NCI-H460 (cell line): ENCODE measurements at regions not wholly inside any gene's neighbourhood (a gene's known extent, or its start where the extent isn't known, plus 50 kb on each side); places are given as distances from the start of the nearest gene placed in this dataset.
"Not testable (repeated sequence)": the region's sequence is repeated elsewhere in the genome, so short reads cannot be mapped to it uniquely, and the experiment has no call there.

ENCODE experiments used
- DNase-seq: peaks from one replicate; pipeline ENCODE4 v3.0.0-alpha.2; 2016; ENCODE audit warnings: low read depth; ENCODE audit errors: extremely low read depth

DNA sequence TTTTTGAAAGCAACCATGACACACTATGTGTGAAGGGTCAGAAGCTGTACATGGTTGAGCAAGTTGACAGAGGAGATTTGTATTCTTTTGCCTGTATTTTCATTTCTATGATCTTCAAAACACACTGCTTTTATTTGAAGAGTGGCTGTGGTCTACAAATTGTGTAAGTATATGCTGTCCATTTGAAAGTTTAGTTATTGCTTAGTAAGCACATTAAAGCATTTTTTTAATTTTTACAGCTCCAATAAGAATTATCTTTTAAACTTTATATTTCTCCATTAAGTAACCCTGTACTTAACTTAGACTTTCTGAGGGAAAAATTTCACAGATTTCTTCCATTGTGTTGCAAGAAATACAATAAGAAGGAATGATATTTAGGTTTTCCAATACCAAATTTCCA, 915.2 kb downstream of the SLC6A15 start:
- DNase-seq, result no peak

DNA sequence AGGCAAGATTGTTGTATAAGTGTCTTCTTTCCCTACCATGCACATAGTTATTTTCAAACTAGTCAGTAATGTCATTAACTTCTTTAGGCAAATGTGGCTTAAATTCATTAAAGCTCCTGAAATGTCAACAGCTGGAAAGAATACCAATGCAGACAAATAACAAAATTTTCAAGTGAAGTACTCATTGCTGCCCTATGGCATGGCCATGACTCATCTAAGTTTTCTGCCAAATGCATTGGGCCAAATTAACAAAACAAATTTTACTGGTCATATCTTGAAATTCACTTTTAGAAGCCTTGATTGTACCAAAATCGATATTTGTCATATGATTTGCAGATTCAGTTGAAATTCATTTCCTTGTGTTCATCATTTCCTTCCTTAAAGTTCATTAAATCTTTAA, 915.9 kb downstream of the SLC6A15 start:
- no peak for DNase-seq

DNA sequence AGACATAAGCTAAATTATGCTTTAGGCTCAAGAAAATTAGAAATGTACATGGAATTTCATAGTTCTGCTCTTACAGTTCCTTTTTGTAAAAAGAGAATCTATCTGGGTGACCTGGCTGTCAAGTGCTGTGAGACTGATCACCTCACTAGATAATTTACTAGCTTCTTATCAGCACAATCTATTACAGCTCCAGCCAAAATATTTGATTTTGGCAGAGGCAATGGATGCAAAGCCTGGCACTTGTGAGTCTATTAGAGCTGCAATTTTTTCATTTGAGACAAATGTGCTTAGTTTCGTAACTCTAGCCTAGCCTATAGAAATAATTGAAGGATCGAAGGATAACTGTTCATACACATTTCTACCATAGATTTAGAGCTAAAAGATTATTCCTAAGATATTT, 927.5 kb downstream of the SLC6A15 start:
- DNase-seq, result no peak

DNA sequence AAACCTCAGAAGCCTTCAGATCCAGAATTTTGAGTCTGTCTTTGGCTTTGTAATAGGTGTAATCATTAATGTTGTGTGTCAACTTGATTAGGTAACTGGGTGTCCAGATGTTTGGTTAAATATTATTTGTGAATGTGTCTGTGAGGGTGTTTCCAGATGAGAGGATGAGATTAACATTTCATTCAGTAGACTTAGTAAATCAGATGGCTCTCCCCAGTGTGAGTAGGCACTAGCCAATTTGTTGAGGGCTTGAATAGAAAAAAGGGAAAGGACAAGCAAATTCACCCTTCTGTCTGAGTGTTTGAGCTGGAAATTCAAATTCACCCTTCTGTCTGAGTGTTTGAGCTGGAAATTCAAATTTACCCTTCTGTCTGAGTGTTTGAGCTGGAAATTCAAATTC, 932.2 kb downstream of the SLC6A15 start:
- DNase-seq, result no peak

DNA sequence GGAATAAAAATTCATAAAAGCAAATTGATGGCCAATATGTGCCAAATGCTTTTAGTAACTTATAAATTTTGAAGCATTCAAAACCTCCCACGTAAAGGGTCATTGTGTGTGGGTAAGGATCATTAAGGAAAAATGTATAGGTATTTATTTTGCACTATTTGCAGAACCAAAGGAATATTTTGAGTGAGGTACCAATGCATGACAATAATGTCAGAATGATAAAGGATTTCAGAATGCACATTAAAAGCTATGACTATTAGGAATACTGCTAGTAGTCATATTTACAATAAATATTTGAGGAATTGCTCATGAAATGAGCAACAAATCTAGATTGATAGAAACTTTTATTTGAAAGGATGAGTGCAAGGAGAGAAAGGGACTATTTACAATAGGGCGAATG, 932.8 kb downstream of the SLC6A15 start:
- DNase-seq, result no peak

DNA sequence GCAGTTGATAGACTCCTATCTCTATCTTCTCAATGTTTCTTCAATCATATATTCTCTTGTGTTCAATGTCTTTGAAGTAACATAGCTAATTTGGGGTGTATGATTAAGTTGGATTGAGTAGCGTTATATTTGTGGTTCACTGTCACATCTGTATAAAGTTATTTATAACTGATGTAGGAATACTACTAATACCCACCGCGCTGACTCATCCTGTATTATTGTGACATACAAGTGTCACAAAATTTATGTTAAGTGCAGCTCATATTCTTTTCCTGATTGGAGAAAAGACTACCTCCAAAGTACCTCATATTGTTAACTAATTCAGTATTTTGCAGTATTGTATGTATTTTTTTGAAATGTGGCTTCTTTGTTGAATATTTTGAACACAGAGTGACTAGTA, 940.8 kb downstream of the SLC6A15 start:
- no peak for DNase-seq

DNA sequence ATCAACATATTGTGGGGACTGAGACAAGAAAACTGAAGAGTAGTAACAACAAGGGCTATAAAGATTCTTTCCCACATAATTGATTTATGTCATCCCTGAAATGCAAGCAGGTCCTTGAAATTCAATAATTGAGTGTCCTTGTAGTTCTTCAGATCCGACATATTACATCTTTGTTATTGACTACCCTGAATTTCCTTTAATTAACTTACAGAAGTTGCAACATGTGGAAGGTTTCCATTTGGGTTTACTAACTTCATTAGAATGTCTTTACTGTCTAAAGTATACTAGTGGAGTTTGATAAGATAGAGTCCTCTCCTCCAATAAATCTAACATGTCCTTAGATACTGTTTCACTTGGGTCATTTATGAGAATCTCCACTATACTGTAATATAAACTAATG, 951.8 kb downstream of the SLC6A15 start:
- no peak for DNase-seq

DNA sequence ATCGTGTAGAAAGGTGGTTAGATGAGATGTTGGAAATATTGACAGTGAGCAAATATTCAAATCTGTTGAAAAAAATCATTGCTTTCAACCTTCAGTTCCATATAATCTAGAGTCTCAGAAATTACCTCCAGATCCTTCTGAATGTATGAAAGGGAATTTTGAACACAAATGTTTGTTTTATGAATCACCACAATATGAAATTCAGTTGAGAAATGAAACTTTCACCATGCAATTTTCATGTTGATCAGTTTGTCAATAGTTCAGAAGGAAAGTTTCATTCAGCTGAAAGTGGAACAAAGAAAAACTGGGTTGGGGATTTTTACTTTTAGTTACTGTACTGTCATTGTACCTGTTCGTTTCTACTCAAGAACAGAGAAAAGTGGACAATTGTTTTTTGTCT, 953.6 kb downstream of the SLC6A15 start:
- DNase-seq, result no peak

DNA sequence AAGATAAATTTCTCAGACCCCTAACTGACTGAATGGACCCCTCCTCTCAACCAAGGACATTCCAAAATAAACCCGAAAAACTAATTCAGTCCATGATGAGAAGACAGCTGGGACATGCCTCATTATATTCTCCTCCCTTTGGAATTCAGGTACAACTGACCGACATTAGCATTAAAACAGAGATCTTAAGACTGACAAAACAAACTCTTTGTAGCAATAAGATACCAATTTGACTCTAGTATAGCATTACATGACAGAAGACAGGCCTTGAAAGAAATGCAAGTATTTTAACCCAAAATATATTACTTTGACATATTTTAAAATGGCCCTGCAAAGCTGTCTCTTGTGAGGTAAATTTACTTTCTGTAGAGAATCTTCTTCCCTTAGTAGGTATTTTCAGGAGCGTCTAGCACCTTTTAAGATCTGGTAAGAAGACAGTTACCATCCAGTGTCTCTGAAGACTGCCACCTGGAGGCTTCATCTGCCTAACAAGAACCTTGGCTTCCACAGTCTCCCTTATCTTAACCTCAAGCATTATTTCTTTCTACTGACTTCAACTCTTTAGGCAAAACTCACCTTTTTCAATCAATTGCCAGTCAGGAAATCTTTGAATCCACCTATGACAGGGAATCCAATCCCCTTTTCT, 957.5 kb downstream of the SLC6A15 start:
- DNase-seq, result no peak

DNA sequence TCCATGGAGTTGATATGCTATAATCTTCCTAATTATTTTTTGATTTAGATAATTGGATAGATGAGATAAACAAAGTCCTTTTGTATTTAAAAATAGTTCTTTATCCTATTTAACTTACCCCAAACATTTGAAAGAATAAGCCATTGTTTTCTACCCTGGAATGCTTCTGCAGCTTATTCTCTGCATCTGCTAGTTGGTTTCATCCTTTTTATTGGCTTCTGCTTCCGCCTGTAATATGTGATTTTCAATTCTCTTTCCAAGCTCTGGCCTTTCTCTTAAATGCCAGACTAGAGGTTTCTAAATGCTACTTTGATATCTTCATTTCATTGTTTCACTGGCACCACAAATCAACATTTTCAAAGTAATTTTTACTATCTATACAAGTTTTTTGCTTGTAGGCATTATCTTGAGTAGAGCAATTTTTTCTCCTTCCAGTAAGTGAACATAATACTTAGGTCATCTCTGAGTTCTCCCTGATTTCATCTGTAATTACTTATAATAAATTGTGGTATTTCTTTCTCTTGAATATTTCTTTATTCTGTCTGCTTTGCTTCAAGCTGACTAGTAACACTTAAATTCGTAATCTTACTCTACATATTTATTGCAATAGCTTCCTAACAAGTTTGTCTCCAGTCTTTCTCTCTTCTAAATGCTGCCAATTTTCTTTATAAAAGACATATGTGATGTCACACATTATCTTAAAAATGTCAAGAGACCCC, 958.4 kb downstream of the SLC6A15 start:
- DNase-seq, result no peak

DNA sequence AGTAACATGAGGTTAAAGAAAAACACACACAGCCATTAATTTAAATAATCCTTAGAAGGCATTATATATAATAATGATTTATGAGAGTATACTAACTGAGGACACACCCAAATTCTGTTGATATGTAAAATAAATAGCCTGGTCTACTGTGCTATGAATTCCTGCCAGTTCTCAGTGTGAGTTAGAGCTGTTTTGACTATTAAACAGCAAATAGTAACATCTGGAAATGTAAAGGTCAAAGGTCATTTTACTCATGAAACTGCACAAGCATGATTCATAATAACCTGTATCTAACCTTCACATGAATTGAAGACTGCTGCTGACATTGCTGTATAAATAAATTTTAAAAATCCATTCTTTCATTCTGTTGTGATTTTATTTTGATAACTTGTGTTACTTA, 966.7 kb downstream of the SLC6A15 start:
- DNase-seq, result no peak

DNA sequence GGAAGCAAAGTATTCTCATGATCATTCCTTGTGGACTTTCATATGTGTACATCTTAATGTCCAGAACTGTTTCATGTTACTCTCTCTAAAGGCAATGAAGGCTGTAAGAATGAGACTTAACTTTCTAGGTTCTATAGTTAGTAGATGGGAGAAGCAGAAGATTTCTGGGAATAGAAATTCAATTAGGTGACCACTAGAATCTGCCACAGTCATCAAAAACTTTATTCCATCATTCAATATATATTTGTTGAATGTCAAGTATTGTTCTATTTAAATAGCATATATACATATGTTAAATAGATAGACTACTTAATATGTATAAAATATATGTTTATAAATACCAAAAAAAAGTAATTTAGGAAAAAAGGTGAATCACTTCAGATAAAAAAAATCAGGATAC, 972.9 kb downstream of the SLC6A15 start:
- no peak for DNase-seq

DNA sequence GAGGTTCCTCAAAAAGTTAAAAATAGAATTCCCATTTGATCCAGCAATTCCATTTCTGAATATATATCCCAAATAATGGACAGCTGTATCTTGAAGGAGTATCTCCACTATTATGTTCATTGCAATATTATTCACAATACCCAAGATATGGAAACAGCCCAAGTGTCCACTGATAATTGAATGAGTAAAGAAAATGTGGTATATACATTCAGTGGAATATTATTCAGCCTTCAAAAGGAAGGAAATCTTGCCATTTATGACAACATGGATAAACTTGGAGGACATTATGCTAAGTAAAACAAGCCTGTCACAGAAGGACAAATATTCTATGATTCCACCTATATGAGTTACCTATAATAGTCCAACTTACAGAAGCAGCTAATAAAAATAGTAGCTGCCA, 979.0 kb downstream of the SLC6A15 start:
- no peak for DNase-seq

DNA sequence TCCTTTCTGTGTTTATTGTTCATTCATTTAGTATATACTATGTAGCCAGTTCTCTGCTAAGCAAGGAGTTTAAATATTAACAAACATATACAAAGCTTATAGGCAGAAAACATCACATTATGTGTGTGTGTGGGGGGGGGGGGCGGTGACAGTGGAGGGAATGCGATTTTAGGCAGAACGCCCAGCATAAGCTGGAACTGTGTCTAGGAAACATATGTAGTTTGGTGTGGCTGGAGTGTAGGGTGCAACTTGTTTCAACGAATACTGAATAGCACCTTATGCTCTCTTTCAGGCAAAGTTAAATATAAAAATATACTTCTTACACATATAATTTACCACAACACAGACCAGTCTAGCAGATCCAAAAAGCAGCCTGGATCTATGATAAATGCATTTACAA, 980.6 kb downstream of the SLC6A15 start:
- DNase-seq, result no peak

DNA sequence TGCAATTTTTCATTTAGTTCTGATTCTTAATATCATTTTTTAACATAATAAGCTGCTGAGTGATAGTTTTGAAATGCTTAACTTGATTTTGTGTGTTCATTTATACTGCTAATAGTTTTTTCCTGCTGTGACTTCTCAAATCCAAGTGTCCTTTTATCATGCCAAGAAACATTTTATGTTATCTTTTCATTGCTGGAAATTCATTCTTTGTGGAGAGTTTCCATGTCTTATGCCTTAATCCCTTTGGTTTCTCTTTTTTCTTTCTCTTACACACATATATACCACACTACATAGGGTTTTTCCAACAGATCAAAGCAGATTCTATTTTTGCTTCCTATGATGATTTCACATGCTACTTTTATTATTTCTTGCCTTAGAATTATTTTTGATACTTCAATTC, 981.1 kb downstream of the SLC6A15 start:
- no peak for DNase-seq

DNA sequence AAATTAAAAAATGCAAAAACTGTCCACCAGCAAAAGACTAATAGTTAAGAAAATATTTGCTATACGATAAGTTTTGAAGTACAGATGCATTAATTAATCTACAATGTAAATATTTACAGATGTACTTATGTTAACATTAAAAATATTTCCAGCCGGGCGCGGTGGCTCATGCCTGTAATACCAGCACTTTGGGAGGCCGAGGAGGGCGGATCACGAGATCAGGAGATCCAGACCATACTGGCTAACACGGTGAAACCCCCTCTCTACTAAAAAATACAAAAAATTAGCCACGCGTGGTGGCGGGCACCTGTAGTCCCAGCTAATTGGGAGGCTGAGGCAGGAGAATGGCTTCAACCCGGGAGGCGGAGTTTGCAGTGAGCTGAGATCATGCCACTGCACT, 982.8 kb downstream of the SLC6A15 start:
- not testable (repeated sequence) for DNase-seq

DNA sequence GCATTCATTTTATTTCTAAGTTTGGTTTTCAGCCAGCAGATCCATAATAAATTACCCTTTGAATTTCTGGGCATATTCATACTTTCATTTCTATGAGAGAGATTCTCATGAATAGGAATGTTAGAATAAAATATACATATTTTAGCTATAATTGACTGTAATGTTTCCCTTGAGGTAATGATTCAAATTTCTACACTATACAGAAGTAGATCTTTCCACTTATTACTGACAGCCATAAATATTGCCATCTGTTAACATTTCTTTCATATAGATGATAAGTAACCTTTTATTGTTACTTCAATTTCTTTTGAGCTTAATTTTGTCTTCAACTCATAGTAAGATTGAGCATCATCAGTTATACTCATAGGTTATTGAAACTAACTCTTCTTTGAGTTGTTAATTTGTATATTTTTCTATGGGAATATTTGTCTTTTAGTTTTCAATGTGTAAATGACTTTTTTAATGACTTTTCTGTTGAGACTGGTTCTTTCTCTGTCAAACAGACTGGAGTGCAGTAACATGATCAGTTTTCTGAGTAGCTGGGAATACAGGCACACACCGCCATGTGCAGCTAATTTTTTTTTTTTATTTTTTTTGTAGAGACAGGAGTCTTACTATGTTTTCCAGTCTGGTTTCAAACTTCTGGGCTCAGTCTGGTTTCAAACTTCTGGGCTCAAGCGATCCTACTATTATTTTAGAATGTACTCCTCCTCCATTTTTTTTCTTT, 991.6 kb downstream of the SLC6A15 start:
- DNase-seq, result no peak

DNA sequence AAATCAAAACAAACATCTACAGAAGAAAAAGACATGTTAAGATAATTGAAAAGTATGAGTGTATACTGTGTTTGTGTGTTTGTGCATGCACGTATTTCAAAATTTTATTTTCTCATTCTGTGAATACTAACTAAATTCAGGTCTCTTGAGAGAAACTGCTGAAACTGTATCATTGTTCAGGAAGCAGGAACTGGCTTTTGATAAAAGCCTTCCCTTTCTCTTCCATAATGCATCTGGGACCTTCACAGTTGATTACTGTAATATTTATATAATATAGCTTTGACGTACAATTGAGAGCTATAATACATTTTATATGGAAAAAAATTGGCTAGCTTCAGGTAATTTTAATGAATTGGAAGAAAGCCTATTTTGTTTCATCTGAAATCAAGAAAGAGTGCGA, 993.5 kb downstream of the SLC6A15 start:
- no peak for DNase-seq

DNA sequence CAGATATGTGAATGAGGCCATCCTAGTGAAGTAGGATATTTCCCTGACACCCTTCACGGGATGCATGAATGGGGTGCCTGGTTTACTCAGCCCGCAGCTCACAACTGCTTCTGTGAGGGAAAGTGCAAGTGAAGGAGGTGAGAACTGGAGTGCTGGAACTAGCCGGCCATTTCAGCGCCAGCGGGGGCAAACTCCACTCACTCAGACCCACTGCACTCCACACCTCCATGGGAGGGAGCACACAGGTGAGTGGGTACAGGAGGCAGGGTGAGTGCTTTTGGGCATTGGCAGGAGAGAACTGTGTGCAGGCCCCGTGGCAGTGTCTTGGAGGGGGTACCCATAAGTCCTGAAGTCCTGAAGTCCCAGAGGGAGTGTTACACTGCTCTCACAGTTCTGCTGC, 1008.4 kb downstream of the SLC6A15 start:
- DNase-seq, result no peak

DNA sequence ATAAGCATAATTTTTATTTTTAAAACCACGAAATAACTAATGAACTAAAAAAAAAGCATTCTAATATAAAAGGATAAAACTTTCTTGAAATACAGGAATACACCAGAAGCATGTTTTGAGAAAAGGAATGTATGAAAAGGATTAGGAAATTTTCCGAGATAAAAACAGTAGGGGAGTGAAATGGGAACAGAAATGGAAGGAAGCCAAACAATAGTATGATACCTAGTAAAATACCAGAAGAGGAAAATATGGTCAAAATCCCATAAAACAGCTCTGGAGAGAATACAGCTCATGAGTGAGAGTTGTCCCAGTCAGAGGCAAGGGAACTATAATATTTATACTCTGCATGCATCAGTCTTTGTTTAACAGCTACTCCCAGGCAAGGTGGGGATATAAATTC, 1016.2 kb downstream of the SLC6A15 start:
- DNase-seq, result no peak

DNA sequence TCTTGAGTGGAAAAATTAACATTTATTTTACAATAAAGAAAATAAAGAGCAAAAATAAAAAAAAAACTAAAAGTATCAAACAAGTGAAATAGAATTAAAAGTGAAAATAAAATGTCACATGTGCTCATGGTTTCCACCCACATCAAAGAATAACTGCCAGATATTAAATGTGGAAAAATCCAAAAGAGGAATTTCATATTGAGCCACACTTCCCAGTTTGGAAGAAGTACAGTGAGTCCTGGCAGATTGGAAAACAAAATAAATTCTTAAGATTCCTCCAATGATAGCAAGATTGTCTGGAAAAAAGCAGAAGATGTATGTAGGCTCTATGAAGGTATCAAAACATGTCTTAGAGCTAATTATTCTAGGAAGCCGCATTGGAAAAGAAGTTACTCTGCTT, 1019.5 kb downstream of the SLC6A15 start:
- no peak for DNase-seq

DNA sequence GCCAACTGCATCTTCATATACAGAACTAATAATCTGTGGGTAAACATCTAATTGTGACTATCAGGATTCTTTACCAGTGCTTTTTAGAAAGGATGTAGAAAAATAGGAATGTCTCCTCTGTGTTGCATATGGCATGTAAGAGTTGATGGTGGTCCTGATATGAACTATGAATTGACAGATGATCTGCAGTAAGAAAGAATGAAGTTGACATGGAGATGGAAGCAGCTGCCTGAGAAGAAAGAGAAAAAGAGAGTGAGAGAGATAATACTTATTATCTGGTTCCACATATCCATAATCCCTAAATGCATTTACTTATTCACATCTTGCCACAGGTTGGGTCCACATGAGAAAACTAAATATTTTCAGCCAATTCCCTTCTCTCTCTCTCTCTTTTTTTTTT, 1022.9 kb downstream of the SLC6A15 start:
- no peak for DNase-seq
